ENCODE measurements at regions not wholly inside any gene's neighbourhood (a gene's known extent, or its start where the extent isn't known, plus 50 kb on each side); places are given as distances from the start of the nearest gene placed in this dataset.

DNA sequence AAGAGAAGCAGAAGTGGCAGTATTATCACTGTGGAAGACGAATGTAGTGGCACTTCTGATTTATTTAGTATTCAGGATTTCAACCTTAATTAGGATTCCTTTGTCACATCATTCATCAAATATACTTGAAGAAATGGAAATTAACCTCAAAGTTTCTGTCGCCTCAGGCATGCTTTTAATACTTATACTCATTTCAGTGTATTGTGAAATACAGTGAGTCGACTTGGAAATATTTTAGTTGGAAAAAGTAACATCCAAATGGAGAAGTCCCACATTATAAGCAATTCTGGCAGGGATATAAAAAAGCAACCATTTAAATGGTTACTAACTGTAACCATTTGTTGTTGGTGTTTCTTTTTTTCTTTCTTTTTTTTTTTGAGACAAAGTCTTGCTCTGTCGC is 648.8 kb downstream of the ARL4A start:
- DNase-seq: no peak

DNA sequence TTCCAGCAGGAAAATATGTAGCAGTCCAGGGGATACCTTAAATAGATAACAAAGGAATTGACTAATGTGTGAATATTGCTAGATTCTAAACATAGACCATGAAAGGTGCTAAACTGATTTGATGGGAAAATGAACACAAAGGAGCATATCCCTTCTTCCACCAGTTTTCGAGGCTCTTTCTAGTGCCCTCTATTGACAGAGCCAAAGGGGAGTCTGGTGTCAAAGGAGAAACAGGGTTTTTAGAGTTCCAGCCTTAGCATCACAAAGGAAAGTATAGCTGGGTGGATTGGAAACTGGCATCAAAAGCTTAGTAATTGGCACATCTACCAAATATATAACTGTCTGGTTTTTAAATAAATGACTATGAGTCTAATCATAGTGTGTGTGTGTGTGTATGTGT is 636.8 kb downstream of the ETV1 start:
- no peak for DNase-seq

DNA sequence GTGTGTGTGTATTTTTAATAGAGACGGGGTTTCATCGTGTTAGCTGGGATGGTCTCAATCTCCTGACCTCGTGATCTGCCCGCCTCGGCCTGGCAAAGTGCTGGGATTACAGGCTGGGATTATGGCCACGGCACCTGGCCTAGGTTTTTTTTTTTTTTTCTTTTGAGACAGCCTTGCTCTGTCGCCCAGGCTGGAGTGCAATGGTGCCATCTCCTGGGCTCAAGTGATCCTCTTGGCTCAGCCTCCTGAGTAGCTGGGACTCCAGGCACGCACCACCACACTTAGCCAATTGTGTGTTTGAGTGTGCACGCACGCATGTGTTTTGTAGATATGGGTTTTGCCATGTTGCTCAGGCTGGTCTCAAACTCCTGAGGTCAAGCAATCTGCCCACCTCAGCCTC is 629.8 kb downstream of the ETV1 start:
- DNase-seq: no peak

DNA sequence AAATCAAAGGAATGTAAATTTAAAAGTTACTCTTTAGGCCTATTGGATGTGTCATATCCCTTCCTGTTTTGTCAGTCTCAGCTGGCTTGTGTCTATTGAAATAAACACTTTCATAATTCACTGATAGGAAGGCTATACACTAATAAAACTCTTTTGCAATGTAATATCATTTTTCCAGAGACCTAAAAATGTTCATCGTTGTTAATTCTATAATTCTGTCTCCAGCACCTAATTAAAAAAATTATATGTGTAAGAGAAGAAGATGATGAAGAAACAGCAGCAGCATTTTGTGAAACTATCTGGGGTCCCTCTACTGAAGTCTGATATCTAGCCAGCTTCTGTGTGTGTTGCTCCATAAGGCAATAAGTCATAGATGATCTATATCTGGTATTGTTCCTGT is 602.7 kb downstream of the ETV1 start:
- no peak for DNase-seq

DNA sequence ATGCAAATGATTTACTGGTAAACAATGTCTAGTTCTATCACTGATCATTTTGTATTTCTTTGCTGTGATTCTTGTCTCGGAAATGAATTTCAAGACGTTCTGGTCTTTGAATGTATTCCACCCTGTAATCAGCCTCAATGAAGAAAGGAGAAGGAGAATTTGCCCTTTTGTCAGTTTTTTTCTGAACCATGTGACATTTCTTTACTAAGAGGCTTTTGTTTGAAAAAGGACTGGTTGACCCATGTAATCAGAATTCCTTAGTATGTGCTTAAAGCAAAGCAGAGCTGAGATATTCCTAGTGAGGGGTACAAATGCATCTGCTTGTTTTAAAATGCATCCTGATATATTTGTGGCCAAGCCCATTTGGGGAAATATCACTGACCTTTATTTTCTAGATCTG is 581.6 kb downstream of the ETV1 start:
- DNase-seq: no peak

DNA sequence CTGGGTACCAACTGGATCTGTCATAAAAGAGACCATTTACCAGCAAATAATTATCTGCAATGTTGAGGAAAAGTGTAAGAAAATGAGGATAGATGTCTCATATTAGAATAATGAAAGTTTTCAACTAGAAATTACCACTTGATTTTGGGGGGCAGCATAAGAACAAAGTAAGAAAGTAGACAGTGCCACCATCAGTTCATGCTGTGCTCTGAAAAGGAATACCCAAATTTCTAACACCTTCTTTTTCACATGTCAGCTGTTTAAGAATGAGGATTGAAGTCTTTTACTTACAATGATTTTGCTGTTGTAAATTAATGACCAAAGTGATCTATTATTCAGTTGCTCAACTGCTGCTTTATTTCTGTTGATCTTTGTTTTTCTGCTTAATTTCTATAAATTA is 578.3 kb downstream of the ETV1 start:
- no peak for DNase-seq

DNA sequence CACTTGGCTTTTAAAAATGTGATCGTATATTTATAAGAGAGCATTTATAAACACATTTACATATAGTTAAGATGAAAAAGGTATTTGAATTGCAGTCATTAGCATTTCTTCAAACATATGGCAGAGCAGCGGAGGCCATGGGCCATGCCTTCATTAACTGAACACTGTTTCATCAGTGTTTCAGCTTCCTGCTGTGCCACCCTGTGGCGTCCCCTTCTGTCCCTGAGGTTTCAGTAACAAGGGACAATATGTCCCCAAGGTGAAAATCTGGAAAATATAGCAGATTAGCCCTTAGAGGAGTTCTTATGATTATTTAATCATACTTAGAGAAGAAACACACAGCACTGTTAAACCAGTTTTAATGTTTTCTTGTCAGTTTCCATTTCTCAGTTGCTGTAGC is 577.8 kb downstream of the ETV1 start:
- no peak for DNase-seq

DNA sequence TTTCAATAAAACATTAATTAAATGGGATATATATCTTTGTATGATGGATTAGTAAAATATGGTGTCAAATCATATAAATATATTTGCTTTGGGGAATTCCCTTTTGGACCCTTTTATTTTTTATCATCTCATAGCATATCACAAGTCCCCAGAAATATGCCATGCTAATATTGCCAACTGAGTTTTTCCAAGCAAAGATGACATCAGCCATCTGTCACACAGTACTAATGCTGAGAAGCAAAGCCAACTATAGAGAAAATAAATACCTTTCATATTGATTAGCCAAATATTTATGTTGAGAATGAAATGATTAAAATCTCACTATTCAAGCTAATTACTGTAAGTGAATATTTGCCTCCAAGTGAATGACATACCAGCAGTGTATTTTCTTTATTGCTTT is 575.3 kb downstream of the ETV1 start:
- DNase-seq: no peak

DNA sequence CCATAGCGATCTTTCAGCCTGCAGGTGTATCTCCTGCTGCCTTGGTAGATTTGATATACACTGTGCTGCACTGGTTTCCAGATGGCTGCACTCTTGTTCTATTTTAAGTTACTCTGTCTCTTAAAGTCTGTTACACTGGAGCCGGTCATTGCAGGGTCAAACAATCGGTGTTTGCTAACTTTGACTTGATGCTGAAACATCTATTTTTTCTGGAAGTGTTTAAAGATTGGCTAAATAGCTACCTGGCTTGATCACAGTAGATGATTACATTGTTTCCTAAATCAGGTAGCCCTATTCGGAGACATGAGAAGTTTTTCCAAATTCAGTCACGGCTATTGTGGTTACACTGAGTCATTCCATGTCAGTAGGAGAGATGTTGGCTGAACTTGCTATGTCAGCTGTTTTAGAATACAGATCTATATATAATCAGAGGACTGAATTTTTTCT is 574.8 kb downstream of the ETV1 start:
- no peak for DNase-seq

DNA sequence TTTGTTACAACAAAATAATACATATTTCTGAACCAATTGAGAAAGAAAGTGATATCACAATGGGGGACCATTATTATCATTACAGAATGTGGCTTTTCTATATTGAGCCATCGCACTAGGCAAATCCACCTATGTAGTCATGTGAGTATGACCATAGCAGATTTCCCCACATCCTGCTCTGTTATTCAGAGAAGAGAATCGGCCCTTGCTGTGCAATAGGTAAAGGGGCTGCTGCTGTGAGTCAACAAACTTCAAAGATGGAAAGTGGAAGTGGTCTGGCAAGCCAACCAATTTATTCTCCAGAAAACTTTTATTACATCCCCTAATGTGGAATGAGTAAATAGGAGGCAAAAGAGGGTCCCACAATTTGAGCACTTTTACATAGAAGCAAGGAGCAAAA is 573.4 kb downstream of the ETV1 start:
- no peak for DNase-seq

DNA sequence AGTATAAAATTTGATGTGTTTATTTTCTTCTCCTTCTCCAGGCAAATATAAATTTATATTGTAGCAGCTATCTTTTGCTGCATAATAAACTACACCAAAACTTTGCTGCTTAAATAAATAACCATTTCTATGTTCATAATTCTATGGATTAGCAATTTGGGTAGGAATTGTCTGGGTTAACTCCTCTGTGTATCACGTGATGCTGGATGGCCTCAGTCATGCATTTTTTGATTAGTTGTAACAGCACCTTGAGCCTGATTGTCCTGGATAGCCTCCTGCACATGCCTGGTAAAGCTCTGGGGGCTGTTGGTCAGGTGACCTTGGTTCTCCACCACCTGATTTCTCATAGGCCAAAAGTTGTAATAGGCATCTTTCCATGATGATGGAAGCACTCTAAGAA is 572.9 kb downstream of the ETV1 start:
- no peak for DNase-seq

DNA sequence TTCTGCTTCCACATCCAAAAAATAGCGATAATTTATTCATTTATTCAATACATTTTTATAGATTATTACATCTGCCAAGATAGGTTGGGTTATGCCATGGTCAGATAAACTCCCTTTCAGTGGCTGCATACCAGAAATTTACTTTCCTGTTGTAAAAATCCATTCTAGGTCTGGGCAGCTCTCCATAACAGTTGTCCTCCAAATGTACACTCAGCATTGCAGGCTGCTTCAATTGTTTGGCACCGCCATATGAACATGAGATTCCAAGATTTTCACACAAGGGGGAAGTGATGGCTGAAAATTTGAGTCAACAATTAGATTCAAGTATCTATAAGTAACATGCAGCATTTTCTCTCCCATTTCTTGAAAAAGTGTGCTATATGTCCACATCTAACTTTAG is 568.7 kb downstream of the ETV1 start:
- DNase-seq: no peak

DNA sequence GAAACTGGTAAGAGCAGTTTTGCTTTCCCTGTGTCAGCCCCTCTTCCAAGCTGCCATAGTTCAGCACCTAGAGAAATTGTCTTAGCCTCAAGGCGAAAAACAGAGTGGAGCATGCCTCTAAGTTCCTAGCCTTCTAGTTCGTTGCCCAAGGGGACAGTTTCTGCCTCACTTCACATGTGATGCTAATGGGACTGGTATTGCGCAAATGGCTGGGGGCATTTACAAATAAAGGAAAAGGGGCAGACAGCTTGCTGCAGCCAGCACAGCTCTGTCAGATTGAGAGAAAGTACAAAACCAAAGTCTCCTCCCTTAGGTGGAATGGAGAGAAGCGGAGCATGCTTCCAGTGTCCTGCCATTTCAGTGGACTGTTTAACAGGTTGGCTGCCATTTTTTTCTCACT is 567.7 kb downstream of the ETV1 start:
- DNase-seq: no peak

DNA sequence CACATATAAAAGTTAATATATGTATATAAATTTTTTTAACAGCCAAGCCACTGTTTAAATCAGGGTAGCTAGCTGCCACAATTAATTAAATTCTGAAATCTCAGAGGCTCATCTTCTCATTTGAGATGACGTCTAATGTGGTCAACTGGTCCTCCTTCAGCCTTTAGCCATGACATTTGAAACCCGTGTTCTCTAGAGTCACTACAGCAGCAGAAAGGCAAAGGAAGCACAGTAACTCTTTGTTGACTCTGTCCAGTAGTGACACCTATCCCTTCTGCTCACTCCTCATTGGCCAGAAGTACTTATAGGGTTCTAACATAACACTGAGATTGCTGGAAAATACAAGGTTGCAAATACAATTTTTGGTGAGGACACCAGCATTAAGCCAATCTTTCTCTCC is 555.5 kb downstream of the ETV1 start:
- no peak for DNase-seq

DNA sequence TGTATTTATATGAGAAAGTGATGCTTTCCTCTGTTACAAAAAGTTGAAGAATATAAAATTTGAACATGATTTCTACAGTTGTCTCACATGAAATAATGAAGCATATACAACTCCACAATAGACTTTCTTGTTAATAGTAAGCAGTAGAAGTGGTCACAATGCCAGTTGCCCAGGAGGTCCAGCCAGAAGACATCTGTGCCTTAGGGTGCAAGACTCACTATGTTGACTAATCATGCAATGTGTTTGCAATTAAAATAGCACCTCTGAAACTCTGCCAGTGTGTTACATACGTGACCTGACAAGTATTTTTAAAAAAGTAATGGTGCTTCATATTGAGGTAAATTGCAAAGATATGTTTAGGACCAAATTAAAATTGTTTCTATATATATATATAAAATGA is 547.2 kb downstream of the ETV1 start:
- no peak for DNase-seq

DNA sequence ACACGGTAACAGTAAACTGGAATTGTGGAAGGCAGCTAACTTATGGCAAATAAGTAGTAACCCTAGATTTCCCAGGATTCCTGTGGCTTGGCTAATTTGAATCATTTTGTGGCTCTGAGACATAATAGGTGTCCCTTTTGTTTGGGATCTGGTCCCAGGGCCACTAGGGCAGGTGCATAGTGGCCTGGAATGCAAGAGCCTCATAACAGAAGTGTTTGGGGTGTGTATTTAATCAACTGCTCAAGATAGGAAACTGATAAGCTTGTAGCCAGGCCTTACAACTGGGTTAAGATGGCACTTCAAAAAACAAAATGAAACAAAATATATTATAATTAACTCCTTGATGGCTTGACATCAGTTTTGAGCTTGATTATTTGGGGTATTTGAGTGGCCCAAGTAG is 541.8 kb downstream of the ETV1 start:
- no peak for DNase-seq

DNA sequence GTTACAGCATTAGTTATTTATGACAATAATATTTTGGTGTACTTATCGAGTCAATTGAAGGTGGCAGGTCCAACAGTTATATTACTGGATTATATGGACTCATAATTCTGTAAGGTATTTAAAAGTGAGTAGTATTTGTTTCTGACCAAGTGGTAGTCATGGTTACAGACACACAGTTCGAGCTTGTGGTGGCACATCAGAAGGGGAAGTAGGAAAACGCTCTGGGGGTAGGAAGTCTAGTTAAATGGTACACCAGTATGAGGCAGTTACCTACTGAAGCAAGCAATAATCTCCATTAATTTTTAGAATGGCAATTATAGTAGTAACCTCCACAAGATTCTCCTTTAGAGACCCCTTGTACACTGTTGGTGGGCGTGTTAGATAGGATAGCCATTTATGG is 541.2 kb downstream of the ETV1 start:
- DNase-seq: no peak

DNA sequence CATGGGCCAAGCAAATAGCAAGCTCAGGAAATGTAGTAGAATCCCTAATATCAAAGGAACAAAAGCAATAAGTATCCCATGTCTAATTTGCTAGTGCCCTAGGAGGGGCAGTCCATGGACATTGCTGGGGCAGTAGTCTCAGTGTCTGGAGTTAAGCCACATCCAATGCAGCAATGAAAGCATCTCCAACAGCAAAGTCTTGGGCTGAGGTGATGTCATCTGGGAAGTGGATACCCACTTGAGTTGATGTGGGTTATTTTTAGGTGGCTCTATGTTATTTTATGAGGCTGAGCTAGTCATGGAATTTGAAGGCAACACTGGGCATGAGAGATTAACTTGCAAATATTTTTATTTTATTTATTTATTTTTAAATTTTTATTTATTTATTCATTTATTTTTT is 540.0 kb downstream of the ETV1 start:
- DNase-seq: no peak

DNA sequence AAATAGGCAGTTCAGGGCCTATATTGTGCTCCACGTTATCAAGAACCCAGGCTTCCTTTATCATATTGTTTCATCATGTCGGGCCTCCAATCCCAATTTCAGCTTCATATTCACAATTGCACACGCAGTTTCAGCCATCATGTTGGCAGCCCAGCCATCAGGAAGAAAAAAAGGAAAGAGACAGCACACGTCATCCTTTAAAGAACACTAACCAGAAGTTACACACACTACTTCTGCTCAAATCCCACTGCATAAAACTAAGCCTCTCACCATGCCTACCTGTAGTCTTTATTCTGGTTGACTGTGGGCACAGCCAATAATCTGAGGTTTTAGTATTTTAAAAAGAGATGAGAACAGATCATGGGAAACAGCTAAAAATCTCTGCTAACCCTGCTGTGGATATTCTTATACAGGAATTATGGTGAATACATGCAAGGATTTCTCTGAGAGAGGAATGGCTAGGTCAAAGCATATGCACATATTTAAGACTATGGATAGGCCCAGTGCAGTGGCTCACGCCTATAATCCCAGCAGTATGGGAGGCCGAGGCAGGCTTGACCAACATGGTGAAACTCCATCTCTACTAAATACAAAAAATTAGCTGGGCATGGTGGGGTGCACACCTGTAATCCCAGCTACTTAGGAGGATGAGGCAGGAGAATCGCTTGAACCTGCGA is 534.4 kb downstream of the ETV1 start:
- DNase-seq: no peak

DNA sequence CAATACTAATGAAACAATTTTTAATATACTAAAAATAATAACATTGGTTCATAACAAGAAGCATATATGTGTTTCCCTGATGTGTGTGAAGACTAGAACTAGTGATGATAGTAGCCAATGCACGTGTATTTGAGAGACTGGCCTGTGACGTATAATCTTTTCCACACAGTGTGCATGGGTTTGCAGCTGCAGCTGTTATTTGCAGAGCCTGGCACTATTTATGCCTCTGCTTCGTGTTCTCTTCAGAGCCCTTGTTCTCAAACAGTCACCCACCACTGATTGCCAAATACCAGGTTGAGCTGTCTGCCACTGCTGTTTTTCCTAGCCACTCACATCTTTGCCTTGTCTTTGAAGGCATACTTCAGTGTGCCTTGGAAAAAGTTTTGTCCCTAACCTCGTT is 531.7 kb downstream of the ETV1 start:
- DNase-seq: no peak

DNA sequence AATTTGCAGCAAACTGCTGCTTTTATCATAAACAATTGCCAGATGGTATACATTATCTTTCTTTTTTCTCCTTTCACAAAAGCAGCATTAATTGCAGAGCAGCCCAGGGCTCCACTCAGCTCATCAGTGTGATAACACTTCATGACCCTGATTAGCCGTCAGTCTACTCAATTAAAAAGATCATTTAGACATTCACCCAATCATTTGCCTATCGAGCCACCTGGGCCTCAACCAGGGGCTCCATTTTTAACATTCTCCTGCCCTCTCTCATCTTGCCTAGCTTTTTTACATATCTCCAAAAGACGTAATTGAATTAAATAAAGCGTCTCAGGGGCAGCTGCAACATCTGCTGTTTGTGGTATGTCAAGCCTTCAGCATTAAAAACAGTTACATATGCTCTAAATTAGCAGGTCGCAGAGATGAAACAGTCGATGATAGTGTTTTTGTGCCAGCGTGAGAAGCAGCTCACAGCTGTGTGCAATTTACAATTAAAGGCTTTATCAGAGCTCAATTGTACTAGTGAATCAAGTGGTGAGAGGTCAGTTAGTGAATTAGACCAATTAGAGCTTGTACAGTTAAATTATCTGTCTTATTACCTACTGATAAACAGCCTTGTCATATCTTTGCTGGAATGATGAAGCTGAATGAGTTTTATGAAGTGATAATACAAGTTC is 522.5 kb downstream of the ETV1 start:
- no peak for DNase-seq

DNA sequence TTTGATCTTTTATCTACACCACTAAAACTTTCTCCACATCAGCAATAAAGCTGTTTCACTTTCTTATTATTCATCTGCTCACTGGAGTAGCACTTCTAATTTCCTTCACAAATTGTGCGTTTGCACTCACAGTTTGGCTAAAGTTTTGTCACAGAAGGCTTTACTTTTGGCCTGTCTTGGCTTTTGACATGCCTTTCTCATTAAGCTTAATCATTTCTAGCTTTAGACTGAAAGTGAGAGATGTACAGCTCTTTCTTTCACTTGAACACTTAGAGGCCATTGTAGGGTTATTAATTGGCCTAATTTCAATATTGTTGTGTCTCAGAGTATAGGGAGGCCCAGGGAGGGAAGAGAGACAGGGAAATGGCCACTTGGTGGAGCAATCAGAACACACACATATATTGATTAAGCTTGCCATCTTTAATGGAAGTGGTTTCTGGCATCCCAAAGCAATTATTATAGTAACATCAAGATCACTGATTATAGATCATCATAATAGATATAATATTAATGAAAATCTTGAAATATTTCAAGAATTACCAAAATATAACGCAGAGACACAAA is 512.5 kb downstream of the ETV1 start:
- no peak for DNase-seq

DNA sequence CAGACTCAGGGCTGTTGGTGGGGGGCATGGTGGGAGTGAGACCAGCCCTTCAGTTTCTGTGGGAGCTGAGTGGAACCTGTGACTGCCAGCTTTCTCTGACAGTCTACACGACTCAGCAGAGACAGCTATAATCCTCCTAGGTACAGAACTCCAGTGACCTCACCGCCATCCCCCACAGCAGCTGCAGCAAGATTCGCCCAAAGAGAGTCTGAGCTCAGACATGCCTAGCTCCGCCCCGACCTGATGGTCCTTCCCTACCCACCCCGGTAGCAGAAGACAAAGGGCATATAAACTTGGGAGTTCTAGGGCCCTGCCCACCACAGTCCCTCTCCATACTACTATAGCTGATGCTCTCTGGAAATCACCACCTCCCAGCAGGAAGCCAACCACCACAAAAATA is 500.1 kb downstream of the ETV1 start:
- no peak for DNase-seq

DNA sequence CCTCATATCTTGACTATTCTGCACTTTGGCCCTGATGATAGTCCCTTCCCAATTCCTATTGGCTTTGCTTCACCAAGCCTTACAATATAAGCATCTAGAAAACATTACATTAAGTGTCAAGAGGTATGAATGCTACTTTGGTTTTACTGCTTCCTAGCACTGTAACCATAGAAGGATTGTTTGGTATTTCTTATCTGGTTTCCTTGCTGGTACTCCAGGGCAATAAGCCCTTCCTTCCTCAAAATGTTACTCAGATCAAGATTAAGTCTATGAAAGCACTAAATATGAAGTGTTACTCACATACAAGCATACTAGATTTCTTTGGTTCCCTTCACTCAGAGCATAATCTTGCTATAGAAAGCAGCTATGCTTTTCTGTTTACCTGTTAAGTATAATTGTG is 492.5 kb downstream of the ETV1 start:
- DNase-seq: no peak

DNA sequence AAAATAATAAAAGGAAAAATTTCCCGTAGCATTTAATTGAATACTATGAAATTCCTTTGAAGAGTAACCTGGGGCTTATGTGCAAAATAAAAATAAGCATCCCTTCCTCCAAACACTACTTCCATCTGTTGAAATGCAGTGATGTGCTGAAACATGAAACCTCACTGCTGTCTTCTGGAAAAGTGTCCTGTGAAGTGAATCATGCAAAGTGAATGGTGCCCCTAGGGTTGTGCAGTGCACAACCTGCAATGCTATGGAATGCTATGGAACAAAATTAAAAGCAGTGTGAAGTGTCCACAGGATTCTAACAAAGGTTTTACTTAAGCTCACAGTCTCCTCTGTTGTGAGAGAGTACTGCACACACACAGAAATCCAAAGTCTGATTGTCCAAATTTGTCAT is 480.9 kb downstream of the ETV1 start:
- no peak for DNase-seq

Measured in CD4-positive, alpha-beta T cell treated with Interleukin-6 for 4 hours (primary cell).